HEK293 (cell line): ENCODE measurements at regions not wholly inside any gene's neighbourhood (a gene's known extent, or its start where the extent isn't known, plus 50 kb on each side); places are given as distances from the start of the nearest gene placed in this dataset.

Experiments
- CTCF ChIA-PET: fragments of 350-600 bp; formaldehyde crosslinking; extraction: SDS; loops from one replicate; lab custom pipeline; 2021; ENCODE audit warnings: antibody characterized with exemption; lab: Yijun Ruan, JAX
- POLR2A ChIA-PET: fragments of 300-600 bp; formaldehyde crosslinking; extraction: SDS; loops from one replicate; lab custom pipeline; 2020; ENCODE audit warnings: antibody characterized with exemption, inconsistent platforms; lab: Yijun Ruan, JAX
- H3K27ac ChIP-seq: fragments of 200-500 bp; sonication (Bioruptor generic); 2 replicates; pipeline ENCODE4 v1.5.1; 2014; ENCODE audit warnings: low read depth, low read length, control low read depth, inconsistent platforms; ENCODE audit errors: extremely low read depth
- H3K36me3 ChIP-seq, 2 experiments: fragments of 200-500 bp in 1 of 2; sonication (Bioruptor generic) in 1 of 2; 1 replicate in 1 of 2; 2 replicates in 1 of 2; pipeline ENCODE4 v1.5.1; 2014 to 2017; ENCODE audit warnings: inconsistent platforms in 2 of 2, low read length in 2 of 2; ENCODE audit not compliant: control insufficient read depth in 2 of 2, insufficient read depth in 1 of 2
- H3K4me1 ChIP-seq: fragments of 200-500 bp; sonication (Bioruptor generic); 2 replicates; pipeline ENCODE4 v1.5.1; 2014; ENCODE audit warnings: mild to moderate bottlenecking, low read length, inconsistent platforms; ENCODE audit not compliant: control insufficient read depth, insufficient read depth
- H3K4me3 ChIP-seq: 2 replicates; pipeline ENCODE4 v1.5.1; 2011; ENCODE audit warnings: low read depth, mild to moderate bottlenecking, control low read depth, low read length, moderate library complexity
- H3K9me3 ChIP-seq: fragments of 200-500 bp; sonication (Bioruptor generic); 2 replicates; pipeline ENCODE4 v1.5.1; 2014; ENCODE audit warnings: low read depth, low read length, inconsistent platforms; ENCODE audit not compliant: control insufficient read depth, insufficient read depth
- BCL11B ChIP-seq: fragments of 450-650 bp; formaldehyde crosslinking; IDR thresholded peaks from 2 replicates; pipeline ENCODE4 v1.5.1; 2016; ENCODE audit warnings: low read depth, missing biosample characterization, missing genetic modification characterization
- TSHZ1 ChIP-seq: fragments of 450-650 bp; formaldehyde crosslinking; IDR thresholded peaks from 2 replicates; pipeline ENCODE4 v1.5.1; 2016; ENCODE audit warnings: missing biosample characterization, missing genetic modification characterization, borderline replicate concordance
- ZNF10 ChIP-seq: fragments of 450-650 bp; formaldehyde crosslinking; IDR thresholded peaks from 2 replicates; pipeline ENCODE4 v1.5.1; 2017; ENCODE audit warnings: missing biosample characterization, missing genetic modification characterization
- ZNF132 ChIP-seq: fragments of 450-650 bp; formaldehyde crosslinking; IDR thresholded peaks from 2 replicates; pipeline ENCODE4 v1.5.1; 2017; ENCODE audit warnings: missing biosample characterization, missing genetic modification characterization, borderline replicate concordance
- ZNF133 ChIP-seq: fragments of 450-650 bp; formaldehyde crosslinking; IDR thresholded peaks from 2 replicates; pipeline ENCODE4 v1.5.1; 2016; ENCODE audit warnings: missing biosample characterization, missing genetic modification characterization
- ZNF184 ChIP-seq: fragments of 450-650 bp; IDR thresholded peaks from 2 replicates; pipeline ENCODE4 v1.5.1; 2018; ENCODE audit warnings: missing biosample characterization, mild to moderate bottlenecking, missing genetic modification characterization
- ZNF202 ChIP-seq: fragments of 450-650 bp; formaldehyde crosslinking; IDR thresholded peaks from 2 replicates; pipeline ENCODE4 v1.5.1; 2016; ENCODE audit warnings: missing biosample characterization, missing genetic modification characterization, borderline replicate concordance
- ZNF335 ChIP-seq: fragments of 450-650 bp; formaldehyde crosslinking; conservative IDR thresholded peaks from 2 replicates; pipeline ENCODE4 v1.5.1; 2016; ENCODE audit warnings: missing biosample characterization, missing genetic modification characterization
- ZNF391 ChIP-seq: fragments of 450-650 bp; formaldehyde crosslinking; IDR thresholded peaks from 2 replicates; pipeline ENCODE4 v1.5.1; 2016; ENCODE audit warnings: low read depth, missing biosample characterization, missing genetic modification characterization, borderline replicate concordance
- ZNF416 ChIP-seq: fragments of 450-650 bp; formaldehyde crosslinking; IDR thresholded peaks from 2 replicates; pipeline ENCODE4 v1.5.1; 2016; ENCODE audit warnings: missing biosample characterization, missing genetic modification characterization
- ZNF513 ChIP-seq: fragments of 450-650 bp; IDR thresholded peaks from 2 replicates; pipeline ENCODE4 v1.5.1; 2018; ENCODE audit warnings: missing biosample characterization, missing genetic modification characterization
- ZNF654 ChIP-seq: fragments of 450-650 bp; formaldehyde crosslinking; IDR thresholded peaks from 2 replicates; pipeline ENCODE4 v1.5.1; 2016; ENCODE audit warnings: low read depth, missing biosample characterization, missing genetic modification characterization
- ZNF660 ChIP-seq: fragments of 450-650 bp; IDR thresholded peaks from 2 replicates; pipeline ENCODE4 v1.5.1; 2018; ENCODE audit warnings: missing biosample characterization, mild to moderate bottlenecking, missing genetic modification characterization
- ZNF670 ChIP-seq: fragments of 450-650 bp; formaldehyde crosslinking; IDR thresholded peaks from 2 replicates; pipeline ENCODE4 v1.5.1; 2016; ENCODE audit warnings: missing biosample characterization, missing genetic modification characterization, low read depth
- TF ChIP-seq, protein P1 (sequence below): fragments of 450-650 bp; IDR thresholded peaks from 2 replicates; pipeline ENCODE4 v1.5.1; 2018; ENCODE audit warnings: missing biosample characterization, mild to moderate bottlenecking, missing genetic modification characterization
- TF ChIP-seq, protein P2 (sequence below): fragments of 450-650 bp; formaldehyde crosslinking; IDR thresholded peaks from 2 replicates; pipeline ENCODE4 v1.5.1; 2016; ENCODE audit warnings: missing biosample characterization, missing genetic modification characterization

- no peak overlapping the region for H3K4me3 ChIP-seq
- H3K4me1 ChIP-seq: no peaks in the 10 kb centered on the region
- TF ChIP-seq BCL11B (no peak), ZNF513 (tag by site-specific recombination) (0 out of 2 replicates have a peak, but pooled peaks have one; percentile 17)
- TF ChIP-seq, protein P1, sequence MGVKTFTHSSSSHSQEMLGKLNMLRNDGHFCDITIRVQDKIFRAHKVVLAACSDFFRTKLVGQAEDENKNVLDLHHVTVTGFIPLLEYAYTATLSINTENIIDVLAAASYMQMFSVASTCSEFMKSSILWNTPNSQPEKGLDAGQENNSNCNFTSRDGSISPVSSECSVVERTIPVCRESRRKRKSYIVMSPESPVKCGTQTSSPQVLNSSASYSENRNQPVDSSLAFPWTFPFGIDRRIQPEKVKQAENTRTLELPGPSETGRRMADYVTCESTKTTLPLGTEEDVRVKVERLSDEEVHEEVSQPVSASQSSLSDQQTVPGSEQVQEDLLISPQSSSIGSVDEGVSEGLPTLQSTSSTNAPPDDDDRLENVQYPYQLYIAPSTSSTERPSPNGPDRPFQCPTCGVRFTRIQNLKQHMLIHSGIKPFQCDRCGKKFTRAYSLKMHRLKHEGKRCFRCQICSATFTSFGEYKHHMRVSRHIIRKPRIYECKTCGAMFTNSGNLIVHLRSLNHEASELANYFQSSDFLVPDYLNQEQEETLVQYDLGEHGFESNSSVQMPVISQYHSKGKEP (tag by site-specific recombination): no peak
- no peaks in the 10 kb centered on the region for H3K9me3 ChIP-seq
- ChIA-PET POLR2A (no interaction called here), CTCF (interaction anchor here (0.6 to 1.7 kb wide), 5 partner anchors 9 to 149 kb away, joined by 3 to 7 read pairs (median 4); no protein-coding TSS in a partner anchor)
- H3K36me3 ChIP-seq: no peaks in the 10 kb centered on the region
- no peak overlapping the region for H3K27ac ChIP-seq
Observed at GRCh38 chr3:101070799-101071121, 77.5 kb upstream of the ABI3BP start.

- H3K4me1 ChIP-seq: no peaks in the 10 kb centered on the region
- ChIA-PET POLR2A (no interaction called here), CTCF (interaction anchor here (0.6 to 1.7 kb wide), 11 partner anchors 10 to 1741 kb away, joined by 3 to 7 read pairs (median 4); no protein-coding TSS in a partner anchor)
- H3K4me3 ChIP-seq: no peak overlapping the region
- H3K27ac ChIP-seq: no peak overlapping the region
- no peaks in the 10 kb centered on the region for H3K9me3 ChIP-seq
- TF ChIP-seq ZNF654 (tag by site-specific recombination) (peak; percentile 55), ZNF335 (tag by site-specific recombination) (0 out of 2 replicates have a peak, but pooled peaks have one; percentile 30), ZNF202 (tag by site-specific recombination) (no peak), ZNF133 (tag by site-specific recombination) (no peak)
- TF ChIP-seq, all 188 proteins: peak for 2
- no peaks in the 10 kb centered on the region for H3K36me3 ChIP-seq
Observed at GRCh38 chr3:101069901-101070798, 76.9 kb upstream of the ABI3BP start.

DNA sequence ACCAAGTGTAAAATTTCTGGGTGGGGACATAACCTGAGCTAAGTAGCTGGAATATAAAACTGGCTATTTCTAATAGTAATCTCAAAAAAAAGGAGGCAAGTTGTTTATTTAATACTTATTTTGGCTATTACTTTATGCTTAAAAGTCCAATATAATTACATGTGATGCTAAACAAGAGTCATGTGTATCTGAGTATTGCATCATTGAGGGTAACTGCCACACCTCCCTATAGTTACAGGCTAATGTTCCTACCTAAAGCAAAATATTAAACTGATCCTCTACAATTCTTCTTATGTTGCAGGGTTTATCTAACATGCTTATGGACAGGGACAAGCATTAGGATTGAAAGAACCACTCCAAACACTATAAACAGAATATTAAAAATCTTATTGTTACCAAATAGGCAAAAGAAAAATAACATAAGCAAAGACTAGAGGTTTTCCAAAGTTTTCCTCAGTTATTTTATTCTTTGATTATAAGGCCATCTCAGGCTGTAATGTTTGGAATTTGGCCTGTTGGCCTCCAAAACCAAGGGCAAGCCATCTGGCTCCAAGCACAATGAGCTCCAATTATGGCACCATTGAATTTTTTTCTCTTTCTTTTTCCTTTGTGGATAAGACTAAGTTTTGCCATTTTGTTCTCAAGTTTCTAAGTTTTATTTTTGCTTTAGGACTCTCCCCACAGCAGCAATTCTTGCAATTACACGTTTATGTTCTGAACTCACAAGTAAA is 75.8 kb upstream of the ABI3BP start:
- no peaks in the 10 kb centered on the region for H3K4me1 ChIP-seq
- POLR2A ChIA-PET: no interaction called here
- no peak for TF ChIP-seq ZNF132 (tag by site-specific recombination)
- TF ChIP-seq ZNF391 (tag by site-specific recombination): no peak
- TF ChIP-seq, protein P2, sequence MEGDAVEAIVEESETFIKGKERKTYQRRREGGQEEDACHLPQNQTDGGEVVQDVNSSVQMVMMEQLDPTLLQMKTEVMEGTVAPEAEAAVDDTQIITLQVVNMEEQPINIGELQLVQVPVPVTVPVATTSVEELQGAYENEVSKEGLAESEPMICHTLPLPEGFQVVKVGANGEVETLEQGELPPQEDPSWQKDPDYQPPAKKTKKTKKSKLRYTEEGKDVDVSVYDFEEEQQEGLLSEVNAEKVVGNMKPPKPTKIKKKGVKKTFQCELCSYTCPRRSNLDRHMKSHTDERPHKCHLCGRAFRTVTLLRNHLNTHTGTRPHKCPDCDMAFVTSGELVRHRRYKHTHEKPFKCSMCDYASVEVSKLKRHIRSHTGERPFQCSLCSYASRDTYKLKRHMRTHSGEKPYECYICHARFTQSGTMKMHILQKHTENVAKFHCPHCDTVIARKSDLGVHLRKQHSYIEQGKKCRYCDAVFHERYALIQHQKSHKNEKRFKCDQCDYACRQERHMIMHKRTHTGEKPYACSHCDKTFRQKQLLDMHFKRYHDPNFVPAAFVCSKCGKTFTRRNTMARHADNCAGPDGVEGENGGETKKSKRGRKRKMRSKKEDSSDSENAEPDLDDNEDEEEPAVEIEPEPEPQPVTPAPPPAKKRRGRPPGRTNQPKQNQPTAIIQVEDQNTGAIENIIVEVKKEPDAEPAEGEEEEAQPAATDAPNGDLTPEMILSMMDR (tag by site-specific recombination): no peak
- TF ChIP-seq ZNF670 (tag by site-specific recombination): no peak
- TF ChIP-seq ZNF184 (tag by site-specific recombination): no peak
- TF ChIP-seq ZNF660 (tag by site-specific recombination): no peak
- TF ChIP-seq ZNF10 (tag by site-specific recombination): no peak
- no peak for TF ChIP-seq TSHZ1 (tag by site-specific recombination)
- no peak for TF ChIP-seq ZNF416 (tag by site-specific recombination)

More for the DNA sequence above, 75.8 kb upstream of the ABI3BP start:
- Histone ChIP-seq H3K27ac (no peak overlapping the region), H3K9me3 (no peaks in the 10 kb centered on the region), H3K4me3 (no peak overlapping the region), H3K36me3 (no peaks in the 10 kb centered on the region)
- CTCF ChIA-PET: interaction anchor here (0.8 to 1.5 kb wide), 4 partner anchors 9 to 18 kb away, joined by 3 to 6 read pairs (median 4); no protein-coding TSS in a partner anchor
